HG03469 (cell line): ENCODE measurements at regions not wholly inside any gene's neighbourhood (a gene's known extent, or its start where the extent isn't known, plus 50 kb on each side); places are given as distances from the start of the nearest gene placed in this dataset.

ENCODE experiments used
- ATAC-seq: cut with Tn5 transposase; IDR thresholded peaks from one replicate; pipeline ENCODE4 v1.9.1; 2021; ENCODE audit warnings: mild to moderate bottlenecking, moderate library complexity, moderate number of reproducible peaks; ENCODE audit not compliant: unreplicated experiment

- ATAC-seq: no peak
These were observed 58.3 kb upstream of the NEUROD6 start for GRCh38 chr7:31398815-31399214.

GRCh38 chr7:31407178-31407676, 66.7 kb upstream of the NEUROD6 start:
- ATAC-seq: no peak

GRCh38 chr7:31408140-31408729, 67.7 kb upstream of the NEUROD6 start:
- no peak for ATAC-seq

GRCh38 chr7:31410265-31410664, 69.7 kb upstream of the NEUROD6 start:
- ATAC-seq: no peak

GRCh38 chr7:31411416-31411815, 70.9 kb upstream of the NEUROD6 start:
- ATAC-seq: no peak

GRCh38 chr7:31413766-31414165, 73.2 kb upstream of the NEUROD6 start:
- ATAC-seq: no peak

- no peak for ATAC-seq
These were observed 75.9 kb upstream of the NEUROD6 start for GRCh38 chr7:31416381-31416870.

GRCh38 chr7:31418928-31419327, 78.4 kb upstream of the NEUROD6 start:
- ATAC-seq: no peak

- no peak for ATAC-seq
These were observed 79.1 kb upstream of the NEUROD6 start for GRCh38 chr7:31419505-31420055.

- ATAC-seq: no peak
These were observed 80.4 kb upstream of the NEUROD6 start for GRCh38 chr7:31420948-31421347.

- no peak for ATAC-seq
These were observed 81.1 kb upstream of the NEUROD6 start for GRCh38 chr7:31421607-31422006.

- no peak for ATAC-seq
These were observed 83.5 kb upstream of the NEUROD6 start for GRCh38 chr7:31423994-31424393.

- no peak for ATAC-seq
These were observed 81.7 kb upstream of the ITPRID1 start for GRCh38 chr7:31432176-31432575.

- no peak for ATAC-seq
These were observed 81.0 kb upstream of the ITPRID1 start for GRCh38 chr7:31432836-31433340.

- no peak for ATAC-seq
These were observed 76.5 kb upstream of the ITPRID1 start for GRCh38 chr7:31437250-31437865.

GRCh38 chr7:31439165-31439564, 74.7 kb upstream of the ITPRID1 start:
- no peak for ATAC-seq

GRCh38 chr7:31440511-31440910, 73.4 kb upstream of the ITPRID1 start:
- ATAC-seq: no peak

- ATAC-seq: no peak
These were observed 71.3 kb upstream of the ITPRID1 start for GRCh38 chr7:31442626-31443025.

GRCh38 chr7:31443457-31443856, 70.4 kb upstream of the ITPRID1 start:
- peak; percentile 69 for ATAC-seq

GRCh38 chr7:31444196-31444595, 69.7 kb upstream of the ITPRID1 start:
- ATAC-seq: no peak

- no peak for ATAC-seq
These were observed 68.1 kb upstream of the ITPRID1 start for GRCh38 chr7:31445686-31446355.
